Mucosa of gallbladder (tissue), 1 donor: ENCODE measurements at regions not wholly inside any gene's neighbourhood (a gene's known extent, or its start where the extent isn't known, plus 50 kb on each side); places are given as distances from the start of the nearest gene placed in this dataset.

Experiments
- DNase-seq: peaks from one replicate; pipeline ENCODE4 v3.0.0-alpha.2; 2020; ENCODE audit warnings: low spot score
- donor health status: DM: no; HTN: no; CAD: no.

DNA sequence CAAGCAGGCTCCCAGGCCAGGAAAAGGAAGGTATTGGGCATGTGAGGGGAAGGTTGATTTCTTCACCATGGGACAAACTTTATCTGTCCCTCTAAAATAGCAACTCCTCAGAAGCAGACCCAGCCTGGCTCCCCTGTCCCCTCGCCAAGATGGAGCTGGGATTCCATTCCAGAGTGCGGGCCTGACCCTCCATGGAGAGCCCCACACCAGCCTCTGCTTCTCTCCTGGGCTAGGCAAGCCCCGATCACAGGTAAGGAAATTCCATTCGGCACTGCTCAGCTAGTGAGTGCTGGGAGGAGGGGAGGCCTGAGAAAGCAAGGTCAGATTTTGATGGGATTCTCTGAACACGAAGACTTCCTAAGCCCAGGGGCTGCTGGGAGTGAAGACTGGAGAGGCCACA lies 98.4 kb downstream of the EFNB1 start:
- no peak for DNase-seq

DNA sequence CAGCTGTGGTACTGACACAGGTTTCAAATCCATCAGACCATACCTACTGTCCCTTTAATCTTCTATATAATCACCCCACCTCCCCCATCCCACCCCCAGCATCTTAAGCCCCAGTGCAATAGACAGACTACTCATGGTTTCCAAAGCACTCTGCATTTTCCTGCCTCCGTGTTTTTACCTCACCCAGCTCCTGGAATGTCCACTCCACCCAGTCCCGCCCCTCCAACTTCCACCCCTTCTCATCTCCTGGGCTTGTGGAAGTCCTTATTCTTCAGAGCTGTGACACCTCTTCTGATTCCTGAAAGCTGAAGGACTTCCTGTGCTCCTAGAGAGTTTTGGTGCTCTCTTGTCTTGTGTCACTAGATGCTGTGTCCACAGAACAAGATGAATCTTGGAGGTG lies 94.3 kb downstream of the EFNB1 start:
- no peak for DNase-seq

DNA sequence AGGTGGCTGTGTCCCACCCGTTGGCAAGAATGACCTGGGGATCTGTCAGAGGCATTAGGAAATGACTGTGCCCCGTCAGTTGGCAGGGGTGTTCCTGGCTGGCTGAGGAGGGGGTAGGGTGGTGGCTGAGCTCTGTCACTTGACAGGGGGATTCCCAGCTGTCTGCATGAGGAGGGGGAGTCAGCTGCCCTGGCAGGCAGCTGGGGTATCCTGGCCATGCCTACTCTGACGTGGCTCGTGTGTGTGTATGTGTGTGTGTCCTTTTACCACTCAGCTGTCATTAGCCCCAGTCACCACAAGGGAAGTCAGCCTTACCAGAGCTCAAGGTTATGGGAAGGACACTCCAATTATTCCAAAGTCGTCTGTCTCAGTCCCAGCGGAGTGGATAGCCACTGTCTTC lies 93.2 kb downstream of the EFNB1 start:
- DNase-seq: no peak

DNA sequence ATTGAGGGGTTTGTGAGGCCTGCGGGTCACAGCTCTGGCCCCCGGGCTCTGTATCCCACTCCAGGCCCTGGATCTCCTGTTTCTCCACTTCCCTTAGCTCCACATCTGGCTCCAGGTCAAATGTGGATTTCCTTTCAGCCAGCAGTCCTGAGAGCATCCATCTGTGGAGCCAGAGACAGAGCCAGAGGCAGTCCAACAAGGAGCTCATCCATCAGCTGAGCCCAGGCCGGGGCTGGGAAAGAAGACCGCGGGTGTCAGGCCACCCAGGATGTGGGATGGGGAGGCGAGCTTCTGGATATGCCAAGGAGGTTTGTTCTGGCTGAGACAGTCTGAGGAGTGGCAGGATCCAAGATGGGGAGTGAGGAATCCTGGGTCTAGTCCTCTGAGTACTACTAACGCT lies 91.7 kb downstream of the EFNB1 start:
- no peak for DNase-seq

DNA sequence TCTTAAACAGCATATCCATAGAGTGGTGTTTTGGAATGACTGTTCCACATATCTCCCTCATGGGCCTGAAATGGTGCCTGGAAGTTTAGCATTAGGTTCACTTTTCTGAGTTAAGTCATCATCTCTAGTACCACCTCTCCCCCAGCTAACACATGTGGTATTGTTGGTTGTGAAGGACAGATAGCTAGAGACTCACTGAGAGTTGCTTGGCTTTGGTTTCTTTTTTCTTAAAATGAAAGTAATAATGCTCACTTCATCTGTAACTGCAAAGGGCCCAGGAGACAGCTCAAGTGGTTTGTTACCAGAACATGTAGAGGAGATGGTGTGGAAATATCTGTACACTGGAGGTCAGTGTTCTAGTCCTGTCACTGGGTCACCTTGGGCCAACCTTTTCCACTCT lies 90.9 kb downstream of the EFNB1 start:
- DNase-seq: no peak

DNA sequence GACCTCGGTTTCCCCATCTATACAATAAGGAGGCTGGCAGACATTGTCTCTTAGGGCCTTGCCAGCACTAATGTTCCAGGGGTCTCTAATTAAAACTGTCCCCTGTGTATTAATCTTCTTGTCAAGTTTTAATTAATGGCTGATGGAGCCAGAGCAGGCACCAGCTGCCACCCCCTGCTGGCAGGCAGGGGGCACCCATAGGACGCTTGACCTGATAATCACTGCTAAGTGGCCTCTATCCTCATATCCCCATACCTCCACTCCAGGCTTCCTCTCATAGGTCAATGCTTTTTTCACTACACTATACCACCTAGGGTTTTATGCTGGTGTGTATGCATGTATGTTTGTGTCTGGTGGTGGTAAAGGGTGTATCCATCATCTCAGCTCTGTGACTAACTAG lies 89.4 kb downstream of the EFNB1 start:
- DNase-seq: no peak

DNA sequence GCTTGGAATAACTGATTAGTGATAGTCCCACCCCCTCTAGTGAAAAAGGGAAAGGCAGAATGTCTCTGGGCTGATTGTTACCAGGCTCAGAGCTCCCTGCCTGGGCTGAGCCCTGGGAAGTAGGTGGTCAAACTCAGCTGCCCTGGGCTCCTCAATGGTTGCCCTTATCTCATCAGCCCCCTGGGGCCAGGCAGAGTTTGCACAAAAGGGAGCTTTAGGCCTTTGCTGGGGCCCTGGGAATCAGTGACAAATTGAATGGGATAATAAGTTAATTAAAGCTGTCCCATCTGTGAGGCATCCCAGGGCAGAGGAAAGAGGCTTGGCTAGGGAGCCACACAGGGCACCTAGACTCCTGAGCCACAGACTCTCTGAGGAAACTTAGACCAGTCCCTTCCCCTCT lies 89.0 kb downstream of the EFNB1 start:
- no peak for DNase-seq

DNA sequence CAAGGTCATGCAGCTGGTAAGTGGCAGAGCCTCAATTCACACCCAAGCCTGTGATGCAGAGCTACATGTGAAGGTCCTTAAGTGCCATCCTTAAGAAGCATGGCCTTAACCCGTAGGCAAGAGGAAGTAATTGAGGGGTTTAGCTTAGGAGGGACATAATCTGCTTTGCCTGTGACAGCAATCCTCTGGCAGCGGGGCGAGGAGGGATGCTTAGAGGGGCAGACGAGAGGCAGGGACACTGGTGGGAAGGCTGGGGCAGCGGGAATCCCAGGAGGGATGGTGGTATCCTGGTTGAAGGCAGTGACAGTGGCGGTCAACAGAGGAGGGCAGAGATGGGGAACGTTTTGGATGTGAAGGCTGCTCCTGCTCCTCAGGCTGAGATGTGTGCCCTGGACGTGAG lies 88.1 kb downstream of the EFNB1 start:
- no peak for DNase-seq

DNA sequence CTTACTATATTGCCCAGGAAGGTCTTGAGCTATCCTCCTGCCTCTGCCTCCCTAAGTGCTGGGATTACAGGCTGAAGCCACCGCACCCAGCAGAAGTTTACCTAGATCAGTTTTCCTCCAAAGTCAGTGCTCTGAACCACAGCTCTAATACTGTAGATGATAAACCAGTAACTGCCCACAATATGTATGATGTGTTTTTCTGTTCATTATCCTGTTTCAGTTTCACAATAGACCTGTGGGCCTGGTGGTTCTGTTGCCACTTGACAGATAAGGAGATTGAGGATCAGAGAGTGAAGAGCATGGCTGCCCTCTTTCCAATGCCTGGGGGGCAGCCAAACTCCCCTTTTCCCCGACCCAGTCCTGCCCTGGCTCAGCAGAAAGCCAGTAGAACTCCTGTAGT lies 87.0 kb downstream of the EFNB1 start:
- DNase-seq: no peak

DNA sequence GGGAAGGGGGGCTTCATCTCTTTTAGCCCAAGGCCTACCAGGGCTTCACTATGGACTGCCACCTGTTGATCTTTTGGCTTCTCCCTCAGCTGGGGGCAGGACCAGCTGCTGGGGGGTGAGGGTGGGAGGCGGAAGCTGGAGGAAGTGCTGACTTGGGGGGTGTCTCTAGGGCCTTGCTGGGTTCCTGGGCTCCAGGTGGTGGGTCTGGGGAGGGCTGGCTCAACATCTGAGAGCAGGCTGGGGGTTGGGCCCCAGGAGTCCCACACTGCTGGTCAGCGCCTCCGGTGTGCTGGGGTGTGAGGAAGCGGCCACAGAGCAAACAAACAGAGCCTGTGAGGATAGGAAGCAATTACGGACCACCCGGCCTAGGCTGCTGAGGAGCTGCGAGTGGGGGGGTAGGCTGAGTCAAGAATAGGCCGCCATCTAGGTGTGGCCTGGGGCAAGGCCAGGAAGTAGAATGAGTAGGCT lies 85.7 kb downstream of the EFNB1 start:
- no peak for DNase-seq

DNA sequence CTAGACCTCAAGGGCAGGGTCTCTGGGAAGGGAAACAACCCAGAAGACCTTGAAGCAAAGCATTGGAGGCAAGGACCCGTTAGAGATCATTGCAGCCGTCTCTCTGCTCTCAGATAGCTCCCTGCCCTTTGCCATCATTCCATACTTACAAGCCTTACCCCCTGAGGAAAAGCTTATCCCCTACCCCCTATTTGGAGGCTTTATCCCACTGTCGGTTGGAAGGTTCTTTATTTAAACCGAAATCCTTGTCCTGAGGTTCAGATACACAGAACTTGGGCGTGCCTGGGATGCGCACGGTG lies 84.4 kb downstream of the EFNB1 start:
- DNase-seq: no peak

DNA sequence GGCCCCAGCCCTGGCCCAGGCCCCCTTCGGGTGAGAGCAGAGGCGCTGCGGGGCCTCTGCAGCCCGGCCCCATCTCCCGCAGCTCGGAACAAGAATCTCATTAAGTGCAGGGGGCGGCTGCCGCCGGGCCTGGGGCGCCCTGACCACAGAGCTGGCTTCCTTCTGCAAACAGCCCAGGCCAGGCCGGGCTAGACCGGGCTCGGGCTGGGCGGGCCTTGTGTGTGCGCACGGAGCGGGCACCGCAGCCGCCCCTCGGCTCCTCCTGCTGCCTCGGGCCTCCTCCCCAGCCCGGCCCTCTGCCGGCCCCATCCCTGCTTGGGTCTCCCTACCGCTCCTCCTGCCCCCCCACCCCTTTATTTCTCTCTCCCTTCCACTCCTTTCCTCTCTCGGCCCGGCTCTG lies 83.3 kb downstream of the EFNB1 start:
- DNase-seq: no peak

DNA sequence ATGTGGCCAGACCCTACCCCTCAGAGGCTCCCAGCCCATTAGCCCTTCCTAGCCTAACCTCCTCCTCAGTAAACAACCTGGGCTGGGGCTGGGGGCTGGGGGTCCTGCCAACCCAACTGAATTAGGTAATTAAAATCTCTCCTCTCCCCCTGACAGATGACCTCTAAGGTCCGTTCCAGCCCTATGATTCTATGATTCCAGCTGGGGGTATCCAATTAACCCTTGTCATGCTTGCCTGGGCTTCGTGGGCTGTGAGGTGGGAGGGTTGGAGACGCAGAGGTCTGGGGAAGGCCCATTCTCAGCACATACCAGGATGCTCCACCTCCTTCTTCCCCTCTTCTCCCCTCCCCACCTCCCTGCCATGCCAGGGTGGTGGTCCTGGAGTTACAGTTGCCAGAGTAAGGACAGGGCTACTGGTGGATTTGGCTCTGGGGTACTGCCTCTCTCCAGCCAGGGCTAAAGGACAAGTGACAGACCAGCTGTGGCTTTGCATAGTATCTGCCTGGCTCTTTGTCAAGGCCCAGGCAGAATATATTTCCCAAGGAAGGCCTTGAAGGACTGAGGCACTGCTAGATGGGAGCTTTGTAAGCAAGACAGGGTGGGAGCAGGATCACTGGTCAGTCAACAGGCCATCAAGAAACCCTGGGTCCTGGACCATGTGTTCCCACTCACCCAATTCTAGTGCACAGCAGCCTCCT lies 82.1 kb downstream of the EFNB1 start:
- no peak for DNase-seq

DNA sequence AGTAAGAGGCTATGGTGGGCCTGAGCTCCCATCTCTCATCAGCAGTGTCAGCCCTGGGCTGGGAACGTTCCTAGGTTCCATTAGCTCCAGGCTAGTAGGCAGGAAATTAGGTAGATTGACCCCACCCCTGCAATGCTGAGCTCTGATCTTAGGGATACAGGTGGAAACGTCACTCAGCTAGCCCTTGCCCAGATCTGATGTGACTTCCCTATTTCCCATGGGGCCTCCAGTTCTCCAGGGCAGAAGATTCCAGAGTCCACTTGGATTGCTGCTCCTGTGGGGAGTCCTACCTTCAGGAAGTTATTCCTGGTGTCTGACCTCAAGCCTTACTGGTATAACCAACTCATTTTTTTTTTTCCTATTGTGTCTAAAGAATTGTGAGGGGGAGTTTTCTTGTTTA lies 81.1 kb downstream of the EFNB1 start:
- DNase-seq: no peak

DNA sequence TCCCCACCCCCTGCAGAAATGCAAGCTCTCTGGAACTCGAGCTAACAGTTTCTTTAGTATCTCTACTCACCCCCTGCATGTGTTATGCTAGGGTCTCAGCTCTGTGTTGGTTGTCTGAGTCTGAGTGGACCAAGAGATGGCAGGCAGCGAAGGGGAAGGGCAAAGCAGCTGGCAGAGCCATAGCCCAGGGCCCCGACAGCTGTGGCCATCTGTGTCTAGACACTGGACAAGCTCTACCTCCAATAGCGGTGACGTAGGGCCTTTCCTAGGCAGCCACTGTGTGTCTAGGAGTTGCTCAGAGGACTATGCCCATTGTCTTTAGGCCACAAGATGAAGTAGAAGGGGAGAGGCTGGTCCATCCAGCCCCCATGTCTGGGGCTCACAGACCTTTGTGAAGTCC lies 79.2 kb downstream of the EFNB1 start:
- no peak for DNase-seq

DNA sequence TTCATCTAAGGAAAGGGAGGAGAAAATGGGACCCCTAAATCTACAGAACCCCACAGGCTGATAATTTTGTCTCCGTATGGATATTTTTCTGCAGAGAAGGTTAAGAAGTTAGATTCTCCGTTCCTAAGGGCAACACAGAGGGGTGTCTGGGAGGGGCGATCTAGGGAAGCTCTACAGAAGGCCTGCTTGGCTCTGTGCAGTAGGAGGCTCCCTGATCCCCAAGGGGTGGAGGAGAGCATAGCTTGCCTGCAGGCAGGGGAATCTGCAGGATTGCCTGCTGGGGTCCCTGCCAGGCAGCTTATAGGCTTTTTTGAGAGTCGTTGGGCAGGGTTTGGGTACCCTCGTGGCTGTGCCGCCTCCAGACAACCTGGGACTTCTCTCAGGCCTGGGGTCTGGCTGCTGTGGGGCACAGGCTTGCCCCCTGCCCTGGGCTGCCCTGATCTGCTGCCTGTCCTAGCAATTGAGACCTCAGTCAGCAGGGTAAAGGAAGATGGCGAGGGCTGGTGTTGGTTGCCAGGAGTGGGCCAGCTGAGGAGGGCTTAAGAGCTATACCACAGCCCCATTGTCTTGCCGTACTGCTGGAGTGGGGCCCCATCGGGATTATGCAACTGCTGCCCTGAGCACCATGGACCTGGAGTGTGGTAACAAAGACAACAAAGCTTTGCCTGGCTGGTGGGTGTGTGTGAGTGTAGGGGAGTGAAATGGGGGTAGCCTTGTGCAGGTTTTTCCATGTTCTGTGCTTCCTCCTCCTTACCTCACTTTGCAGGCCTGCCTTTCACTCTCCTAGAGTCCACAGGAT lies 74.1 kb downstream of the EFNB1 start:
- DNase-seq: no peak

DNA sequence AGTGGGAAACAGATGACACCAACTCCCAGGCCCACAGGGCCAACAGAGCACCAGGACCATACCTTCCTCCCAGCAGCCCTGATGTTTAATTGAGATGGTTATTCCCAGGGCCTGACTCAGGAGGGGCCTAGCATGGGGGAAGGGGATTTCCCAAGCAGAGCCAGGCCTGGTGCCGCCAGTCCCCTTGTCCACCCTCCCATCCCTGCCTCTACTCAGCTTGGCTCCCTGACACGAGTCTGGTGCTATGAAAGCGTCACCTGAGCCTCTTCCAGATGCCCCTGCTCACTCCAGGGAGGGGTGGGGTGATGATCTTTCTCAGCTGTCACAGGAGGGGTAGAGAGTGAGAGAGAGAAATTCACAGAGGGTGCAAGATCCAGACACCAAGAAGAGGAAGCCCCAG lies 72.7 kb downstream of the EFNB1 start:
- DNase-seq: no peak

DNA sequence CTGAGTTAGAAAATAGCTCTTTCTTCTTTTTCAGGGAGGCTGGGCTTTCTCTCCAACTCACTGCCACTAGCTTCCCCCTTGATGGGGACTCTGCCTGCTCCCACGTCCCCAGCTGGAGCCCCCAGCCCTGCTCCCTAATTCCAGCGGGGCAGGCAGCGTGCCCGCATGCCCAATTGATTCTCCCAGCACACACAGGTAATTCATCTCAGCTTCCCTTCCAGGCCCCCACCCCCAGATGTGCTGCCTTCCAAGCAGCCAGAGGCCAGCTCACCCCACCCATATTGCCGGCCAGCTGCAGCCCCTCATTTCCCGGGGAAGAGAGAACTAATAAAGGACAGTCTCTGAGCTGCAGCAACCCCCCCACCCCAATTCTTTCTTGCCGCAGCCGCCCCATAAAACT lies 69.8 kb downstream of the EFNB1 start:
- DNase-seq: no peak

DNA sequence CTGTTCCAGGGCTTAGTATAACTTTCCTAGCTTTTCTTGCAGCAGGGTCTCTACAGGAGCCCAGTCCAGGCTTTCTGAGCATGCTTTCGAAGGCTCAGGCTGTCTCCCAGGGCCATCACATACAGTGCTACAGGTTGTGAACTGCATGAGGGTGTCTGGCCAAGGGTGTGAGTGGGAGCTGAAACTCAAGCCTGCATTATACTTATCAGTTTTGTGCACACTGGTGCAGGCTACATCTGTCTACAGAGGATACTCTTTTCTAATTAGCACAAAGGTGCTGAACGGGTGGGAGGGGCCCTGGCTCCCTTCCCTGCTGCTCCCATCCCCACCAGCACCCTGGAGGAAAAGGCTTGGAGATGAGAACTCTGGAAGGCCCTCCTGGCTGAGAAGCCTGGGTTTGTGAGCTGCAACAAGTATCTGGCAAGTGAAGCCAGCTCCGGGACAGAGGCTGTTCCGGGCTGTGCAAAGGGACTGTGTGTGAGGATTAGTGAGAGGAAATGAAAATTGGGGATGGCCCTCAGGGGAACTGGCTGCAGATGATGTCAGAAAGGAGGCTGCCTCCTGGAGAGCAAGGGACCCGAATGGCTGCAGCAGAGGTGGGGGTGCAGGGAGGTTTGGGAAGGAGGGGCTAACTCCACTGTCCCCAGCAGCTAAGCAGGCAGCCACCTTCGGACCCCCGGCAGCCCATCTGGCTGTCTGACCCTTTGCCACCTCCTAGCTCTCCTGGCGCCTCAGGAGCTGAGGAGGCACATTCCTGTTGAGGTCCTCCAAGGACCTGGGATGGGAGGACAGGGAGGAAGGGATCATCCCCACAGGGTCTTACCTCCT lies 68.5 kb downstream of the EFNB1 start:
- no peak for DNase-seq

DNA sequence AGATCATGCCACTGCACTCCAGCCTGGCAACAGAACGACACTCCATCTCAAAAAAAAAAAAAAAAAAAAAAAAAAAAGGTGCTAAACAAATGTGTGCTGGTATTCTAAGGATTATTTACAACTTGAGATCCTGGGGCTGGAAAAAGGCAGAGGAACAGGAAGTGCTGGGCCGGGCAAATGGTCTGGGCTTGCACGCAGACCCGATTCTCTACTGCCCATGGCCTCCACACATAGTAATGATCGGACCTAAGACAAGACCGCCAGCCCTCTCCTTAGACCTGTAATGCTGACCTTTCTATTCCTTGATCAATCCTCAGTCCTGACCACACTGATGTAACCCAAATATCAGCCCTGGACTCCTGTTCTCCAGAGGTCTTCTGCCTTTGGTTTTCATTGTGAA lies 67.8 kb downstream of the EFNB1 start:
- no peak for DNase-seq

DNA sequence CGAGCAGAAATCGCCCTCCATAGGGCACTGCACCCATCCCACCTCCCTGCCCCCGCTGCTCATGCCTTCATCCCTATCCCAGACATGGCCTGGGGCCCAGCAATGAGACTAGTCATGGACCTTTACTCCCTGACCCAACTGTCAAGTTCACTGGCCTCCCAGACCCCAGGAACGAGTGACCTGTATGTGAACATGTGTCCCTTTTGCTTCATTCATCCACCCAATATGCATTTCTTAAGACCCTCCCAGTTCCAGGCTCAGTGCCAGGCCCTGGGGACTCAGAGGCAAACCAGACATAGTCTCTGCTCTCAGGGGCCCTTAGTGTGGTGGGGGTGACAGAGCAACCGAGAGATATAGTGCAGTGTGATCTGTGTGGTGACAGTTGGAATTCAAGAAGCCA lies 67.0 kb downstream of the EFNB1 start:
- no peak for DNase-seq

DNA sequence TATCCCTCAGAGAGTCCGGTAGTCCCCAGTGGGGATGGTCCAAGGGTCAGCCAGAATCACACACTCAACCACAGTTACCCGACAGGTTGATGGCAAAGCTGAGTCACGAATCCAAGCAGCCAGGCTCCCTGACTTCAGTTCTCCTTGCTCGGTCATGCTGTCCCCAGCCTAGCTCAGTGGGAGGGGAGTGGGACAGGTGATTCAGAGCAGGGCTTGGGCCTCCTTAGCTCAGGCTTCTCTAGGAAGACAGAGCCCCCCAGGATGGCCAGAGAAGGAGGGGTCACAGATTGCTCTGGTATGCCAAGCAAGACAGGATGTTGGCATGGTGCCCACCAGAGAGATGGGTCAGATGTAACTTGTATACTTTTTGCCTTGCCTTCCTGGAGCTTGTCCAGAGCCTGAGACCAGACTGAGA lies 66.5 kb downstream of the EFNB1 start:
- peak; percentile 59 for DNase-seq
